GM12878 (cell line): ENCODE measurements at regions not wholly inside any gene's neighbourhood (a gene's known extent, or its start where the extent isn't known, plus 50 kb on each side); places are given as distances from the start of the nearest gene placed in this dataset.

Experiments used
- ATAC-seq: fragments of 200-7000 bp; cut with Tn5 transposase; 3 replicates; pipeline ENCODE4 v1.9.1; 2020; ENCODE audit warnings: mild to moderate bottlenecking, moderate library complexity
- BruUV-seq: library from RNA; stranded (reverse); fragments of 400-500 nt; replicated peaks from 2 replicates; lab custom pipeline; 2021; lab: Mats Ljungman, UMichigan
- CTCF ChIA-PET: fragments of 300-600 bp; sonication (Branson Sonifier 250); formaldehyde crosslinking; extraction: SDS; loops from one replicate; lab custom pipeline; 2021; ENCODE audit warnings: inconsistent platforms; lab: Yijun Ruan, JAX
- POLR2A ChIA-PET: fragments of 350-600 bp; formaldehyde crosslinking; extraction: SDS; loops from one replicate; lab custom pipeline; 2021; ENCODE audit warnings: inconsistent platforms; lab: Charles Lee
- RAD21 ChIA-PET: fragments of 300-600 bp; sonication (Branson Sonifier 250); formaldehyde crosslinking; loops from one replicate; lab custom pipeline; 2023; ENCODE audit warnings: antibody characterized with exemption; ENCODE audit not compliant: unreplicated experiment; lab: Charles Lee
- SMC1A ChIA-PET: fragments of 300-600 bp; sonication (Branson Sonifier 250); formaldehyde crosslinking; loops from one replicate; lab custom pipeline; 2023; ENCODE audit not compliant: unreplicated experiment, uncharacterized antibody; lab: Charles Lee
- DNase-seq: peaks from one replicate; pipeline ENCODE4 v3.0.0-alpha.2; 2011; ENCODE audit warnings: low read depth, low spot score
- FAIRE-seq: peaks from 3 replicates; lab custom pipeline; 2011; peaks lifted over from hg19 to GRCh38; lab: Jason Lieb, UNC
- H2AFZ ChIP-seq: 2 replicates; pipeline ENCODE4 v1.6.0; 2011; ENCODE audit warnings: low read depth, low read length, control low read depth; ENCODE audit not compliant: control insufficient read depth
- H3K27ac ChIP-seq: 2 replicates; pipeline ENCODE4 v1.5.1; 2011; ENCODE audit warnings: control low read depth; ENCODE audit not compliant: control insufficient read depth, insufficient read depth
- H3K27me3 ChIP-seq, 2 experiments: replicated peaks in 1 of 2; 2 replicates each; pipeline versions ENCODE4 v1.6.0 to v1.6.1; 2011; ENCODE audit warnings: low read length in 1 of 2; ENCODE audit not compliant: control insufficient read depth in 2 of 2, insufficient read depth in 2 of 2
- H3K36me3 ChIP-seq, 2 experiments: 2 replicates each; pipeline ENCODE4 v1.5.1; 2011; ENCODE audit warnings: low read length in 1 of 2; ENCODE audit not compliant: control insufficient read depth in 2 of 2, insufficient read depth in 2 of 2
- H3K4me1 ChIP-seq: 2 replicates; pipeline ENCODE4 v1.6.1; 2011; ENCODE audit warnings: mild to moderate bottlenecking, low read length, moderate library complexity, mixed read lengths; ENCODE audit not compliant: control insufficient read depth, insufficient read depth
- H3K4me2 ChIP-seq: 2 replicates; pipeline ENCODE4 v1.6.0; 2011; ENCODE audit warnings: control low read depth; ENCODE audit not compliant: control insufficient read depth, insufficient read depth
- H3K4me3 ChIP-seq: fragments of 200-600 bp; sonication (generic); 2 replicates; pipeline ENCODE4 v1.5.1; 2016
- H3K79me2 ChIP-seq: 2 replicates; pipeline ENCODE4 v1.6.0; 2011; ENCODE audit warnings: low read length; ENCODE audit not compliant: control insufficient read depth, insufficient read depth
- H3K9ac ChIP-seq: 2 replicates; pipeline ENCODE4 v1.8.0; 2011; ENCODE audit warnings: low read length, control low read depth, mixed read lengths; ENCODE audit not compliant: control insufficient read depth, insufficient read depth
- H3K9me3 ChIP-seq: replicated peaks from 3 replicates; pipeline ENCODE4 v1.5.1; 2011; ENCODE audit warnings: mild to moderate bottlenecking, low read length; ENCODE audit not compliant: control insufficient read depth, insufficient read depth
- H4K20me1 ChIP-seq: 2 replicates; pipeline ENCODE4 v1.6.0; 2011; ENCODE audit not compliant: control insufficient read depth, insufficient read depth
- BCL11A ChIP-seq: IDR thresholded peaks from 2 replicates; pipeline ENCODE4 v1.6.1; 2011; ENCODE audit warnings: low read depth, low read length
- CTCF ChIP-seq, 3 experiments: IDR thresholded peaks in 2 of 3; conservative IDR thresholded peaks in 1 of 3; 2 replicates each; pipeline ENCODE4 v1.5.1; 2011; ENCODE audit warnings: low read depth in 3 of 3, low read length in 3 of 3, mild to moderate bottlenecking in 3 of 3, control low read depth in 2 of 3, moderate library complexity in 2 of 3, inconsistent platforms in 1 of 3, mixed read lengths in 1 of 3; ENCODE audit not compliant: control insufficient read depth in 2 of 3, insufficient read depth in 1 of 3; ENCODE audit errors: extremely low read depth in 1 of 3
- RCOR1 ChIP-seq: conservative IDR thresholded peaks from 2 replicates; pipeline ENCODE4 v1.6.1; 2012; ENCODE audit warnings: low read depth, low read length, improper control_type of control experiment
- WGBS: methylation state at CpG from one replicate; pipeline ENCODE4 v1.1.6; 2016; ENCODE audit warnings: low lambda C conversion rate; ENCODE audit not compliant: insufficient replicate concordance, insufficient coverage; ENCODE audit errors: missing lambda C conversion rate; 5-methylcytosine and 5-hydroxymethylcytosine counted together
- in situ Hi-C: fragments of 300-500 bp; cut with MboI; formaldehyde crosslinking; loops from 9 replicates; pipeline ENCODE4 v1.14.3; 2018; ENCODE audit warnings: mixed read lengths
- intact Hi-C: fragments of 100-400 bp; cut with micrococcal nuclease; formaldehyde crosslinking; loops from one replicate; pipeline ENCODE4 v1.14.2; 2022; ENCODE audit not compliant: unreplicated experiment

GRCh38 chr7:52616552-52616951 is 418.9 kb upstream of the POM121L12 start:
- in situ Hi-C loops: no loop called here
- Histone ChIP-seq H3K36me3 (no peaks in the 10 kb centered on the region), H3K79me2 (no peaks in the 10 kb centered on the region), H3K27me3 (no peaks in the 10 kb centered on the region), H2AFZ (no peak overlapping the region), H3K9me3 (no peaks in the 10 kb centered on the region), H3K4me2 (no peak overlapping the region), H4K20me1 (no peaks in the 10 kb centered on the region), H3K4me1 (no peaks in the 10 kb centered on the region), H3K9ac (no peak overlapping the region), H3K27ac (no peak overlapping the region), H3K4me3 (no peak overlapping the region)
- WGBS: 43% methylated on average over 2 of the region's 2 CpGs
- FAIRE-seq (no peak), DNase-seq (no peak), ATAC-seq (no peak)
- TF ChIP-seq RCOR1: no peak
- ChIA-PET SMC1A (no interaction called here), CTCF (interaction anchor here (0.6 kb wide), 1 partner anchor 126 kb away, joined by 4 read pairs; no protein-coding TSS in a partner anchor), RAD21 (no interaction called here), POLR2A (no interaction called here)
- intact Hi-C loops: no loop called here
- BruUV-seq: no TSS peak

GRCh38 chr7:52615021-52615695 is 420.3 kb upstream of the POM121L12 start:
- SMC1A ChIA-PET: no interaction called here
- 0% methylated on average over 2 of the region's 2 CpGs for WGBS
- Histone ChIP-seq H3K4me1 (no peaks in the 10 kb centered on the region), H4K20me1 (no peaks in the 10 kb centered on the region), H2AFZ (no peak overlapping the region), H3K9ac (no peak overlapping the region), H3K4me2 (no peak overlapping the region), H3K36me3 (no peaks in the 10 kb centered on the region), H3K27me3 (no peaks in the 10 kb centered on the region), H3K4me3 (no peak overlapping the region), H3K9me3 (no peaks in the 10 kb centered on the region), H3K27ac (no peak overlapping the region), H3K79me2 (no peaks in the 10 kb centered on the region)
- RAD21 ChIA-PET: no interaction called here
- no peak for FAIRE-seq
- CTCF ChIA-PET: no interaction called here
- no peak for ATAC-seq
- in situ Hi-C loops (no loop called here), intact Hi-C loops (no loop called here)
- POLR2A ChIA-PET: no interaction called here
- DNase-seq: no peak
- TF ChIP-seq BCL11A (no peak), CTCF (IDR thresholded peaks at IDR 0.05 in 2 of 3, conservative IDR thresholded peaks at IDR 0.05 in 1 of 3; ENCODE audit: control insufficient read depth in 2 of 3, extremely low read depth in 1 of 3, insufficient read depth in 1 of 3, low read depth in 3 of 3, low read length in 3 of 3) (no peak)
- no TSS peak for BruUV-seq
